Prostate gland (tissue), 2 donors: ENCODE measurements at regions not wholly inside any gene's neighbourhood (a gene's known extent, or its start where the extent isn't known, plus 50 kb on each side); places are given as distances from the start of the nearest gene placed in this dataset.

ENCODE experiments used
- DNase-seq: peaks from one replicate; pipeline ENCODE4 v3.0.0-alpha.2; 2019; ENCODE audit warnings: low spot score
- H3K27ac ChIP-seq, 2 donors: fragments of 200-600 bp; sonication (generic); 2 replicates each; pipeline ENCODE4 v1.5.1; 2017 to 2019
- H3K27me3 ChIP-seq: fragments of 200-600 bp; sonication (generic); replicated peaks from 2 replicates; pipeline ENCODE4 v1.5.1; 2019; ENCODE audit not compliant: insufficient read depth
- H3K36me3 ChIP-seq, 2 donors: fragments of 200-600 bp; sonication (generic); 1 replicate in 1 of 2; 2 replicates in 1 of 2; pipeline versions ENCODE4 v1.5.1 to v1.8.1; 2017 to 2019
- H3K4me1 ChIP-seq: fragments of 200-600 bp; sonication (generic); replicated peaks from 2 replicates; pipeline ENCODE4 v1.5.1; 2019
- H3K4me3 ChIP-seq, 2 donors: fragments of 200-600 bp; sonication (generic); 2 replicates each; pipeline ENCODE4 v1.5.1; 2017 to 2019
- H3K9me3 ChIP-seq: fragments of 200-600 bp; sonication (generic); 2 replicates; pipeline ENCODE4 v1.5.1; 2017
- CTCF ChIP-seq, 4 experiments: fragments of 200-600 bp in 2 of 4; fragments of 450-650 bp in 2 of 4; sonication (generic) in 2 of 4; IDR thresholded peaks; 1 replicate in 3 of 4; 2 replicates in 1 of 4; pipeline ENCODE4 v1.5.1; 2016 to 2019; ENCODE audit warnings: antibody characterized with exemption in 4 of 4, mild to moderate bottlenecking in 2 of 4, moderate library complexity in 2 of 4
- POLR2A ChIP-seq: fragments of 450-650 bp; IDR thresholded peaks from one replicate; pipeline ENCODE4 v1.6.1; 2016; ENCODE audit warnings: antibody characterized with exemption, mild to moderate bottlenecking
- POLR2AphosphoS5 ChIP-seq: sonication (generic); formaldehyde crosslinking; IDR thresholded peaks from one replicate; pipeline ENCODE4 v1.6.1; 2017; ENCODE audit warnings: antibody characterized with exemption
- WGBS: methylation state at CpG from one replicate; pipeline ENCODE4 v1.1.5; 2018; 5-methylcytosine and 5-hydroxymethylcytosine counted together
- intact Hi-C: fragments of 100-400 bp; cut with DNase I; formaldehyde crosslinking; loops from one replicate; pipeline ENCODE4 v1.14.2; 2022

- H3K9me3 ChIP-seq, result no peaks in the 10 kb centered on the region
Observed at GRCh38 chr7:50957855-50958254, 175.2 kb upstream of the GRB10 start.

GRCh38 chr7:50957431-50957830 is 174.7 kb upstream of the GRB10 start:
- DNase-seq, result no peak
- Histone ChIP-seq H3K4me3 (no peak overlapping the region), H3K27me3 (no peaks in the 10 kb centered on the region), H3K4me1 (no peaks in the 10 kb centered on the region), H3K27ac (no peak overlapping the region), H3K9me3 (no peaks in the 10 kb centered on the region), H3K36me3 (no peaks in the 10 kb centered on the region)
- WGBS, result 51% methylated on average over 6 of the region's 6 CpGs
- intact Hi-C loops, result no loop called here
- TF ChIP-seq CTCF (IDR thresholded peaks at IDR 0.05), result no peak
- no peak for TF ChIP-seq POLR2AphosphoS5
- TF ChIP-seq POLR2A, result no peak

More at GRCh38 chr7:50957855-50958254, 175.2 kb upstream of the GRB10 start:
- TF ChIP-seq POLR2AphosphoS5 (no peak), CTCF (IDR thresholded peaks at IDR 0.05) (no peak), POLR2A (no peak)
- no peaks in the 10 kb centered on the region for H3K36me3 ChIP-seq
- WGBS, result 68% methylated on average over 3 of the region's 3 CpGs
- no peaks in the 10 kb centered on the region for H3K27me3 ChIP-seq
- H3K27ac ChIP-seq, result no peak overlapping the region
- DNase-seq, result no peak
- H3K4me3 ChIP-seq, result no peak overlapping the region
- intact Hi-C loops, result no loop called here
- H3K4me1 ChIP-seq, result no peaks in the 10 kb centered on the region

GRCh38 chr7:50956522-50957155 is 173.9 kb upstream of the GRB10 start:
- DNase-seq, result no peak
- no peak overlapping the region for H3K27ac ChIP-seq
- no peak overlapping the region for H3K4me3 ChIP-seq
- intact Hi-C loops, result no loop called here
- 89% methylated on average over 8 of the region's 8 CpGs for WGBS
- H3K36me3 ChIP-seq, result no peaks in the 10 kb centered on the region
- no peaks in the 10 kb centered on the region for H3K9me3 ChIP-seq
- TF ChIP-seq POLR2AphosphoS5, result no peak
- H3K27me3 ChIP-seq, result no peaks in the 10 kb centered on the region
- no peaks in the 10 kb centered on the region for H3K4me1 ChIP-seq

GRCh38 chr7:50954716-50955115 is 172.0 kb upstream of the GRB10 start:
- H3K9me3 ChIP-seq, result no peaks in the 10 kb centered on the region
- H3K4me1 ChIP-seq, result no peaks in the 10 kb centered on the region
- no peaks in the 10 kb centered on the region for H3K27me3 ChIP-seq
- no peak overlapping the region for H3K4me3 ChIP-seq
- TF ChIP-seq POLR2AphosphoS5 (no peak), CTCF (IDR thresholded peaks at IDR 0.05) (no peak), POLR2A (no peak)
- no peak overlapping the region for H3K27ac ChIP-seq
- intact Hi-C loops, result no loop called here
- H3K36me3 ChIP-seq, result no peaks in the 10 kb centered on the region
- DNase-seq, result no peak
- WGBS, result 88% methylated on average over 5 of the region's 5 CpGs

- Histone ChIP-seq H3K27me3 (no peaks in the 10 kb centered on the region), H3K36me3 (no peaks in the 10 kb centered on the region), H3K4me1 (no peaks in the 10 kb centered on the region), H3K9me3 (no peaks in the 10 kb centered on the region), H3K4me3 (no peak overlapping the region), H3K27ac (no peak overlapping the region)
- 84% methylated on average over 4 of the region's 4 CpGs for WGBS
- TF ChIP-seq POLR2A (no peak), POLR2AphosphoS5 (no peak), CTCF (IDR thresholded peaks at IDR 0.05) (no peak)
- intact Hi-C loops, result no loop called here
- DNase-seq, result no peak
Observed at GRCh38 chr7:50954245-50954644, 171.5 kb upstream of the GRB10 start.
